ENCODE measurements at regions not wholly inside any gene's neighbourhood (a gene's known extent, or its start where the extent isn't known, plus 50 kb on each side); places are given as distances from the start of the nearest gene placed in this dataset.

- Histone ChIP-seq H3K27ac (ENCODE audit: insufficient read depth, low read length) (no peak overlapping the region), H3K9me1 (ENCODE audit: insufficient read depth, low read length) (no peaks in the 10 kb centered on the region), H3K18ac (ENCODE audit: low read depth, low read length) (no peak overlapping the region), H3K56ac (ENCODE audit: extremely low read depth, insufficient read depth, low read length) (no peak overlapping the region), H3K4ac (ENCODE audit: low read depth, low read length) (no peak overlapping the region), H4K8ac (ENCODE audit: low read depth in 2 of 2, low read length in 2 of 2) (no peak overlapping the region), H2AK5ac (ENCODE audit: low read depth, low read length) (no peak overlapping the region), H3K14ac (replicated peaks; ENCODE audit: low read depth, low read length) (no peak overlapping the region), H3K36me3 (ENCODE audit: control insufficient read depth, insufficient read depth, low read length) (no peaks in the 10 kb centered on the region), H3K79me1 (ENCODE audit: low read depth in 1 of 2, low read length in 2 of 2) (no peaks in the 10 kb centered on the region), H2AFZ (replicated peaks; ENCODE audit: low read length, poor library complexity) (no peak overlapping the region), H3K27me3 (ENCODE audit: control insufficient read depth, insufficient read depth, low read length) (no peaks in the 10 kb centered on the region), H2AK9ac (replicated peaks; ENCODE audit: low read depth, low read length, poor library complexity) (no peak overlapping the region), H2BK5ac (ENCODE audit: low read depth, low read length, poor library complexity, severe bottlenecking) (no peak overlapping the region), H3K4me2 (ENCODE audit: low read depth, low read length) (no peak overlapping the region), H2BK20ac (ENCODE audit: low read depth, low read length) (no peak overlapping the region), H4K20me1 (ENCODE audit: insufficient read depth, low read length) (no peaks in the 10 kb centered on the region), H3K23ac (ENCODE audit: low read depth, low read length) (no peak overlapping the region), H2BK15ac (ENCODE audit: low read depth, low read length) (no peak overlapping the region), H4K91ac (ENCODE audit: insufficient read depth, low read depth, low read length) (no peak overlapping the region), H3K4me1 (ENCODE audit: control insufficient read depth, insufficient read depth, low read length) (no peaks in the 10 kb centered on the region), H2BK120ac (ENCODE audit: low read depth, low read length) (no peak overlapping the region), H3K4me3 (ENCODE audit: insufficient read depth, low read depth, low read length) (no peak overlapping the region), H3K9ac (ENCODE audit: low read depth, low read length) (no peak overlapping the region), H4K5ac (ENCODE audit: low read depth, low read length) (no peak overlapping the region), H3K9me3 (ENCODE audit: control insufficient read depth, insufficient read depth, low read length) (peaks cover 16% of the 10 kb centered on the region)
- POLR2A ChIA-PET (ENCODE audit: unreplicated experiment), result no interaction called here
- intact Hi-C loops (cut with micrococcal nuclease), result no loop called here
- in situ Hi-C loops (cut with MboI; ENCODE audit: low sequenced_read_pairs), result no loop called here
- dilution Hi-C loops (cut with HindIII; ENCODE audit: low sequenced_read_pairs, unreplicated experiment), result no loop called here
- no TSS peak for BruUV-seq (replicated peaks)
- ATAC-seq (ENCODE audit: low read depth) (no peak), DNase-seq (no peak)
- CTCF ChIA-PET, result no interaction called here
- TF ChIP-seq USF2 (IDR thresholded peaks at IDR 0.05; ENCODE audit: low read depth, low read length) (no peak), CTCF (conservative IDR thresholded peaks at IDR 0.05; ENCODE audit: low read depth, low read length) (no peak), RCOR1 (IDR thresholded peaks at IDR 0.05; ENCODE audit: insufficient replicate concordance, low read length) (no peak), RAD21 (IDR thresholded peaks at IDR 0.05; ENCODE audit: low read length) (no peak), MXI1 (IDR thresholded peaks at IDR 0.05; ENCODE audit: borderline replicate concordance, low read depth, low read length) (no peak), FOS (IDR thresholded peaks at IDR 0.05; ENCODE audit: low read depth, low read length) (no peak), MAFK (IDR thresholded peaks at IDR 0.05; ENCODE audit: low read depth, low read length) (no peak), ELK1 (IDR thresholded peaks at IDR 0.05; ENCODE audit: borderline replicate concordance, low read depth, low read length) (no peak), BHLHE40 (IDR thresholded peaks at IDR 0.05; ENCODE audit: low read depth, low read length) (no peak)
- WGBS, 2 experiments (ENCODE audit: extremely low coverage in 2 of 2, insufficient read length in 1 of 2), result no CpG with 5 or more reads among the region's 2 CpGs
Observed at GRCh38 chr4:62804075-62804474, 1603.9 kb downstream of the ADGRL3 start.

All from IMR-90 (cell line).